IPS-18a (cell line): ENCODE measurements at regions not wholly inside any gene's neighbourhood (a gene's known extent, or its start where the extent isn't known, plus 50 kb on each side); places are given as distances from the start of the nearest gene placed in this dataset.

ENCODE experiments used
- H3K27ac ChIP-seq: one replicate; pipeline ENCODE4 v1.5.1; 2013; ENCODE audit warnings: low read length
- H3K27me3 ChIP-seq: one replicate; pipeline ENCODE4 v1.6.1; 2013; ENCODE audit warnings: mild to moderate bottlenecking, low read length; ENCODE audit not compliant: control insufficient read depth, insufficient read depth
- H3K36me3 ChIP-seq: one replicate; pipeline ENCODE4 v1.6.1; 2013; ENCODE audit warnings: low read depth, low read length; ENCODE audit not compliant: control insufficient read depth
- H3K4me1 ChIP-seq: one replicate; pipeline ENCODE4 v1.6.1; 2013; ENCODE audit warnings: low read depth, low read length; ENCODE audit not compliant: control insufficient read depth
- H3K4me3 ChIP-seq: one replicate; pipeline ENCODE4 v1.5.1; 2013; ENCODE audit warnings: low read length
- H3K9ac ChIP-seq: one replicate; pipeline ENCODE4 v1.6.1; 2013; ENCODE audit warnings: mild to moderate bottlenecking, low read length, moderate library complexity
- H3K9me3 ChIP-seq: one replicate; pipeline ENCODE4 v1.6.1; 2013; ENCODE audit warnings: low read depth, low read length; ENCODE audit not compliant: control insufficient read depth

GRCh38 chr10:113441220-113441619 is 111.6 kb upstream of the HABP2 start:
- Histone ChIP-seq H3K9ac (no peak overlapping the region), H3K36me3 (no peaks in the 10 kb centered on the region), H3K9me3 (no peaks in the 10 kb centered on the region), H3K4me1 (no peaks in the 10 kb centered on the region), H3K27ac (no peak overlapping the region), H3K27me3 (no peaks in the 10 kb centered on the region), H3K4me3 (no peak overlapping the region)

DNA sequence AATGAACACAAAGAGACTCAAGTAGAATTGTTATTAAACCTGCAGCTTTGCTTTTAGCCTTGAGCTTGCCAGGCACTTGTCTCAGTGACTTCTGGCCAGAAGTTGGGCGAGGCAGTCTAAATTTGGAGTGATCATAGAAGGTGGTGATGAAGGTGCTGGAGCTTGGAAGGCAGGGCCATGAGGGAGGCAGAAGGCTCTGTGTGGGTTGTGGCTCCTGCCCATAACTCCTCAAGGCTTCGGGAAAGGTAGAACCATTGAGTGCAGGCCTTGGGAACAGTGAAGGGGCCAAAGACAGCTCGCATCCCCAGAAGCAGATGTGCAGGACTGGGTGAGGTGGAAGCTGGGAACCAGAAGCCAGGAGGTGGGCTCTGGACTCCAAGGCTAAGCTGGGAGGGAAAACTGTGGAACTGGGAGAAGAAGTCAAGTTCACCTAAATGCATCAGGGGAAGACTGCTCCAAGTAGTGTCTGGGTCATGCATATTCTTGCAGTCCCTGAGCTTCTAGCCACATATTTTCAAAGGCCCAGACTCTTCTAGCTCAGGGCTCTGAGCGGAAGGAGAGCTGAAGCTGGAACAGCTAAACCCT is 111.1 kb upstream of the HABP2 start:
- no peak overlapping the region for H3K4me3 ChIP-seq
- H3K27me3 ChIP-seq: no peaks in the 10 kb centered on the region
- no peaks in the 10 kb centered on the region for H3K4me1 ChIP-seq
- no peak overlapping the region for H3K9ac ChIP-seq
- no peak overlapping the region for H3K27ac ChIP-seq
- H3K36me3 ChIP-seq: no peaks in the 10 kb centered on the region
- H3K9me3 ChIP-seq: no peaks in the 10 kb centered on the region

- no peak overlapping the region for H3K9ac ChIP-seq
- H3K9me3 ChIP-seq: no peaks in the 10 kb centered on the region
- H3K36me3 ChIP-seq: no peaks in the 10 kb centered on the region
- H3K27ac ChIP-seq: no peak overlapping the region
- H3K4me1 ChIP-seq: no peaks in the 10 kb centered on the region
- no peaks in the 10 kb centered on the region for H3K27me3 ChIP-seq
- no peak overlapping the region for H3K4me3 ChIP-seq
Measured at GRCh38 chr10:113442336-113442735, 110.5 kb upstream of the HABP2 start.

DNA sequence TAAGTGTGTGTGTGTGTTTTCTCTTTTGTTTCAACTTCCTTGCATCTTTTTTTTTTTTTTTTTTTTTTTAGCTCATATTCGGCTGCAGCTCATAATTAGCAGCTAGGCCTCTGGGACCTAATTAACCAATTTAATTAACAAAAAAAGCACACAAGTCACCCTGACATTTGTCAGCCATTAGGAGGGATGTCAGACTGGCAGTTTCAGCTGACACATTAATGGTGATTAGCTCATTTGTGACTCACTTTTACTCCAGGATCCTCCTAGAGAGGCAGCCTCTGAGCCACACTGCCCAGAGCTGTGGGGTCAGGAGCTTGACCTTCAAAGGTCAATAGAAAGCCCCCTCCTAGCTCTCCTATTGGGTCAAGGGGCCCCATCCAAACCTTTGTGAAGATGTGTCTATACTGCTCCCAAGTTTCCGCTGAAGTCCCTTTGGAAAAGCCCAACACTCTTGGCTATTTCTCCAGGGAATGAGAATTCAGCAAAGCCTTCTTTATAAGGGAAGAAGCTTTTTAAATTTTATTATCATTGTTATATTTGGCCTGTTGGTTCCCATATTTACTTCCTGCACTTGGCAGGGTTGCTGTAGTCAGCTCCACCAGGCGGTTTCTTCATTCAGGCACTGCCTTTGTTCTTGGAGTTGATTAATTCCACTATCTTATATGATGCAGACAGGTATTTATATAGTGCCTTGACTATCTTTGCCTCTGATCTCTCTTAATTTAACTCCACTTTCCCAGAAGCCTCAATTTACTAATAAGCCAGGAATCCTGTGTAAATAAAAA is 109.5 kb upstream of the HABP2 start:
- Histone ChIP-seq H3K4me3 (no peak overlapping the region), H3K27me3 (no peaks in the 10 kb centered on the region), H3K4me1 (no peaks in the 10 kb centered on the region), H3K27ac (no peak overlapping the region), H3K36me3 (no peaks in the 10 kb centered on the region), H3K9me3 (no peaks in the 10 kb centered on the region), H3K9ac (no peak overlapping the region)

GRCh38 chr10:113444766-113445365 is 108.0 kb upstream of the HABP2 start:
- Histone ChIP-seq H3K27me3 (no peaks in the 10 kb centered on the region), H3K9ac (no peak overlapping the region), H3K36me3 (no peaks in the 10 kb centered on the region), H3K4me1 (no peaks in the 10 kb centered on the region), H3K4me3 (no peak overlapping the region), H3K27ac (no peak overlapping the region), H3K9me3 (no peaks in the 10 kb centered on the region)

- no peaks in the 10 kb centered on the region for H3K9me3 ChIP-seq
- H3K27me3 ChIP-seq: no peaks in the 10 kb centered on the region
Measured at GRCh38 chr10:113445736-113446135, 107.1 kb upstream of the HABP2 start.

DNA sequence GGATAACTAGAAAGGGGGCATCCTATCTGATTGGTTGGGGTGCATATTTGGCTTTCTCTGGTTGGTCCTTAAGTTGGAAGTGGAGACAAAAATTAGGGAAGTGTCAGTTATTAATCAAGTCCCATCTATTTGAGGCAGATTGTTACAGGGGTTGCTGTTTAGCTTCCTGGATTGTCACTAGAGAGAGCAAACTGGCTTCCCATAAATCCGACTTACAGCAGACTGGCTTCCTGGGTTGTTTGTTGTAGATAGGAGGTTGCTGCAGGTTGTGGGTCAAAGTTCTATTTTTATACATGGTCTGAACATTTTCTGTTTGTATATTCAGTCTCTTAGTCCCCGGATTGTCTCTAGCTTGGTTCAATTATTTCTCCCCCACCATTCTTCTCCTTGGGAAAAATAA is 106.1 kb upstream of the HABP2 start:
- H3K9me3 ChIP-seq: no peaks in the 10 kb centered on the region
- no peaks in the 10 kb centered on the region for H3K4me1 ChIP-seq
- H3K27ac ChIP-seq: no peak overlapping the region
- no peaks in the 10 kb centered on the region for H3K36me3 ChIP-seq
- no peaks in the 10 kb centered on the region for H3K27me3 ChIP-seq
- no peak overlapping the region for H3K4me3 ChIP-seq
- H3K9ac ChIP-seq: no peak overlapping the region

More at GRCh38 chr10:113445736-113446135, 107.1 kb upstream of the HABP2 start:
- Histone ChIP-seq H3K27ac (no peak overlapping the region), H3K4me1 (no peaks in the 10 kb centered on the region), H3K9ac (no peak overlapping the region), H3K36me3 (no peaks in the 10 kb centered on the region), H3K4me3 (no peak overlapping the region)

DNA sequence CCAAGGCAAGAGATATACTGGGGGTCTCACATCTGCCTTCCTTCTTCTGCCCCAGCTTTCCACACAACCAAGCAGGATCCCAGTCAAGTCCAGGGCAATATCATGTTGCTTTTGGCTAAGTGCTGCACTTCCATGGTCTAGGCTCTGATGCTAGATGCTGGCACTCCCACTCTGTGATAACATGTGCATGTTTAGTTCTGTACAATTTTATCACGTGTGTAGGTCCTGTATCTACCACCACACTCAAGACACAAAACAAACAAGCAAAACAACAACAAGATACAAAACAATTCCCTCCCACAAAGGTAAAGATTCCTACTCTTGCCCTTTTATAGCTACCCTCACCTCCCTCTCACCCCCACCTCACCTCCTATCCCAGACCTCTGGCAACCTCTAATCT is 105.6 kb upstream of the HABP2 start:
- H3K4me1 ChIP-seq: no peaks in the 10 kb centered on the region
- H3K27ac ChIP-seq: no peak overlapping the region
- no peaks in the 10 kb centered on the region for H3K27me3 ChIP-seq
- no peaks in the 10 kb centered on the region for H3K36me3 ChIP-seq
- H3K4me3 ChIP-seq: no peak overlapping the region
- no peaks in the 10 kb centered on the region for H3K9me3 ChIP-seq
- H3K9ac ChIP-seq: no peak overlapping the region

- H3K27me3 ChIP-seq: no peaks in the 10 kb centered on the region
- H3K4me1 ChIP-seq: no peaks in the 10 kb centered on the region
- no peaks in the 10 kb centered on the region for H3K9me3 ChIP-seq
- no peak overlapping the region for H3K9ac ChIP-seq
- no peak overlapping the region for H3K27ac ChIP-seq
- no peaks in the 10 kb centered on the region for H3K36me3 ChIP-seq
- H3K4me3 ChIP-seq: no peak overlapping the region
Measured at GRCh38 chr10:113449006-113449695, 103.7 kb upstream of the HABP2 start.

- no peak overlapping the region for H3K27ac ChIP-seq
- H3K27me3 ChIP-seq: no peaks in the 10 kb centered on the region
- H3K4me1 ChIP-seq: no peaks in the 10 kb centered on the region
- no peaks in the 10 kb centered on the region for H3K36me3 ChIP-seq
- no peak overlapping the region for H3K4me3 ChIP-seq
- no peaks in the 10 kb centered on the region for H3K9me3 ChIP-seq
- no peak overlapping the region for H3K9ac ChIP-seq
Measured at GRCh38 chr10:113450046-113450804, 102.6 kb upstream of the HABP2 start.

DNA sequence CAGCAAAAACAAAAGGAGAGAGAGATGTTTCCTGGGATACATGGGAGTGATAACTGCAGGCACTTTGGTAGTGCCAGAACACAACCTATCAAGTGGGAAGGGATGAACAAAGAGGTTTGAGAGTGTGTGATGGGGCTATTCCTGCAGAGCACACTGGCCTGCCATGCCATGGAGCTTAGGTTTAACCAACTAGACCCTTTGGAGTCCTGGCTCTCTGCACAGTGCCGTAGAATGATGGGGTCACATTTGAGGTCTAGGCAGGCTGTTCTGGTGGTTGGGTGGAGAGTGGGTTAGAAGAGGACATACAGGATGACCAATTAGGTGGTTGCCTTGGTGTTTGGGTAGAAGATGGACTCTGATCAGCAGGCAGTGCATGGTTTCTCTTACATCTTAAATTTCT is 101.9 kb upstream of the HABP2 start:
- Histone ChIP-seq H3K9me3 (no peaks in the 10 kb centered on the region), H3K4me3 (no peak overlapping the region), H3K27me3 (no peaks in the 10 kb centered on the region), H3K27ac (no peak overlapping the region), H3K36me3 (no peaks in the 10 kb centered on the region), H3K9ac (no peak overlapping the region), H3K4me1 (no peaks in the 10 kb centered on the region)
